ENCODE measurements at regions not wholly inside any gene's neighbourhood (a gene's known extent, or its start where the extent isn't known, plus 50 kb on each side); places are given as distances from the start of the nearest gene placed in this dataset.

- intact Hi-C loops (cut with micrococcal nuclease), result no loop called here
- Mint-ChIP-seq H3K27ac (ENCODE audit: low read depth, unreplicated experiment) (no peak overlapping the region), H3K9me3 (ENCODE audit: unreplicated experiment) (no peaks in the 10 kb centered on the region), H3K4me3 (ENCODE audit: unreplicated experiment) (no peak overlapping the region), H3K27me3 (ENCODE audit: insufficient read depth, unreplicated experiment) (peaks cover 26% of the 10 kb centered on the region), H3K4me1 (ENCODE audit: insufficient read depth, unreplicated experiment) (no peaks in the 10 kb centered on the region), H3K36me3 (ENCODE audit: insufficient read depth, unreplicated experiment) (no peaks in the 10 kb centered on the region)
- DNase-seq (ENCODE audit: unreplicated experiment), result no peak
- TF ChIP-seq CTCF (IDR thresholded peaks at IDR 0.05; ENCODE audit: unreplicated experiment), result no peak
- ChIA-PET POLR2A (no interaction called here), CTCF (no interaction called here)
- BruUV-seq (replicated peaks), result no TSS peak
These were observed 67.9 kb downstream of the FAM47C start for GRCh38 chrX:37075892-37076595.

- intact Hi-C loops (cut with micrococcal nuclease), result no loop called here
- Mint-ChIP-seq H3K36me3 (ENCODE audit: insufficient read depth, unreplicated experiment) (no peaks in the 10 kb centered on the region), H3K4me3 (ENCODE audit: unreplicated experiment) (no peak overlapping the region), H3K9me3 (ENCODE audit: unreplicated experiment) (no peaks in the 10 kb centered on the region), H3K27ac (ENCODE audit: low read depth, unreplicated experiment) (no peak overlapping the region), H3K4me1 (ENCODE audit: insufficient read depth, unreplicated experiment) (no peaks in the 10 kb centered on the region), H3K27me3 (ENCODE audit: insufficient read depth, unreplicated experiment) (peaks cover 19% of the 10 kb centered on the region)
- ChIA-PET CTCF (interaction anchor here (0.6 to 0.7 kb wide), 3 partner anchors 432 to 1570 kb away, joined by 3 to 4 read pairs (median 3); partner anchors contain the start of gene LANCL3), POLR2A (no interaction called here)
- TF ChIP-seq CTCF (IDR thresholded peaks at IDR 0.05; ENCODE audit: unreplicated experiment), result no peak
- no peak for DNase-seq (ENCODE audit: unreplicated experiment)
- BruUV-seq (replicated peaks), result no TSS peak
These were observed 68.8 kb downstream of the FAM47C start for GRCh38 chrX:37076983-37077382.

- no peaks in the 10 kb centered on the region for H3K4me1 Mint-ChIP-seq (ENCODE audit: insufficient read depth, unreplicated experiment)
- H3K4me3 Mint-ChIP-seq (ENCODE audit: unreplicated experiment), result no peak overlapping the region
- TF ChIP-seq CTCF (IDR thresholded peaks at IDR 0.05; ENCODE audit: unreplicated experiment), result no peak
- ChIA-PET POLR2A (no interaction called here), CTCF (interaction anchor here (0.6 kb wide), 3 partner anchors 244 to 494 kb away, joined by 3 to 4 read pairs (median 4); partner anchors contain the start of gene LANCL3)
- no peak overlapping the region for H3K27ac Mint-ChIP-seq (ENCODE audit: low read depth, unreplicated experiment)
- H3K27me3 Mint-ChIP-seq (ENCODE audit: insufficient read depth, unreplicated experiment), result peaks cover 21% of the 10 kb centered on the region
- no peaks in the 10 kb centered on the region for H3K9me3 Mint-ChIP-seq (ENCODE audit: unreplicated experiment)
- no peaks in the 10 kb centered on the region for H3K36me3 Mint-ChIP-seq (ENCODE audit: insufficient read depth, unreplicated experiment)
- no peak for DNase-seq (ENCODE audit: unreplicated experiment)
- intact Hi-C loops (cut with micrococcal nuclease), result no loop called here
- no TSS peak for BruUV-seq (replicated peaks)
These were observed 69.7 kb downstream of the FAM47C start for GRCh38 chrX:37077646-37078433.

- no peak overlapping the region for H3K27ac Mint-ChIP-seq (ENCODE audit: low read depth, unreplicated experiment)
- CTCF ChIA-PET, result no interaction called here
- intact Hi-C loops (cut with micrococcal nuclease), result no loop called here
- peaks cover 27% of the 10 kb centered on the region for H3K27me3 Mint-ChIP-seq (ENCODE audit: insufficient read depth, unreplicated experiment)
- H3K4me3 Mint-ChIP-seq (ENCODE audit: unreplicated experiment), result no peak overlapping the region
- no TSS peak for BruUV-seq (replicated peaks)
- POLR2A ChIA-PET, result no interaction called here
- TF ChIP-seq CTCF (IDR thresholded peaks at IDR 0.05; ENCODE audit: unreplicated experiment), result no peak
- H3K4me1 Mint-ChIP-seq (ENCODE audit: insufficient read depth, unreplicated experiment), result no peaks in the 10 kb centered on the region
- no peak for DNase-seq (ENCODE audit: unreplicated experiment)
- no peaks in the 10 kb centered on the region for H3K9me3 Mint-ChIP-seq (ENCODE audit: unreplicated experiment)
- no peaks in the 10 kb centered on the region for H3K36me3 Mint-ChIP-seq (ENCODE audit: insufficient read depth, unreplicated experiment)
These were observed 70.2 kb downstream of the FAM47C start for GRCh38 chrX:37078434-37078703.
